GM12878 (cell line): ENCODE measurements at regions not wholly inside any gene's neighbourhood (a gene's known extent, or its start where the extent isn't known, plus 50 kb on each side); places are given as distances from the start of the nearest gene placed in this dataset.

Experiments
- ATAC-seq: fragments of 200-7000 bp; cut with Tn5 transposase; 3 replicates; pipeline ENCODE4 v1.9.1; 2020; ENCODE audit warnings: mild to moderate bottlenecking, moderate library complexity
- BruUV-seq: library from RNA; stranded (reverse); fragments of 400-500 nt; replicated peaks from 2 replicates; lab custom pipeline; 2021; lab: Mats Ljungman, UMichigan
- CTCF ChIA-PET: fragments of 300-600 bp; sonication (Branson Sonifier 250); formaldehyde crosslinking; extraction: SDS; loops from one replicate; lab custom pipeline; 2021; ENCODE audit warnings: inconsistent platforms; lab: Yijun Ruan, JAX
- POLR2A ChIA-PET: fragments of 350-600 bp; formaldehyde crosslinking; extraction: SDS; loops from one replicate; lab custom pipeline; 2021; ENCODE audit warnings: inconsistent platforms; lab: Charles Lee
- RAD21 ChIA-PET: fragments of 300-600 bp; sonication (Branson Sonifier 250); formaldehyde crosslinking; loops from one replicate; lab custom pipeline; 2023; ENCODE audit warnings: antibody characterized with exemption; ENCODE audit not compliant: unreplicated experiment; lab: Charles Lee
- SMC1A ChIA-PET: fragments of 300-600 bp; sonication (Branson Sonifier 250); formaldehyde crosslinking; loops from one replicate; lab custom pipeline; 2023; ENCODE audit not compliant: unreplicated experiment, uncharacterized antibody; lab: Charles Lee
- DNase-seq: peaks from one replicate; pipeline ENCODE4 v3.0.0-alpha.2; 2011; ENCODE audit warnings: low read depth, low spot score
- FAIRE-seq: peaks from 3 replicates; lab custom pipeline; 2011; peaks lifted over from hg19 to GRCh38; lab: Jason Lieb, UNC
- H2AFZ ChIP-seq: 2 replicates; pipeline ENCODE4 v1.6.0; 2011; ENCODE audit warnings: low read depth, low read length, control low read depth; ENCODE audit not compliant: control insufficient read depth
- H3K27ac ChIP-seq: 2 replicates; pipeline ENCODE4 v1.5.1; 2011; ENCODE audit warnings: control low read depth; ENCODE audit not compliant: control insufficient read depth, insufficient read depth
- H3K27me3 ChIP-seq, 2 experiments: replicated peaks in 1 of 2; 2 replicates each; pipeline versions ENCODE4 v1.6.0 to v1.6.1; 2011; ENCODE audit warnings: low read length in 1 of 2; ENCODE audit not compliant: control insufficient read depth in 2 of 2, insufficient read depth in 2 of 2
- H3K36me3 ChIP-seq, 2 experiments: 2 replicates each; pipeline ENCODE4 v1.5.1; 2011; ENCODE audit warnings: low read length in 1 of 2; ENCODE audit not compliant: control insufficient read depth in 2 of 2, insufficient read depth in 2 of 2
- H3K4me1 ChIP-seq: 2 replicates; pipeline ENCODE4 v1.6.1; 2011; ENCODE audit warnings: mild to moderate bottlenecking, low read length, moderate library complexity, mixed read lengths; ENCODE audit not compliant: control insufficient read depth, insufficient read depth
- H3K4me2 ChIP-seq: 2 replicates; pipeline ENCODE4 v1.6.0; 2011; ENCODE audit warnings: control low read depth; ENCODE audit not compliant: control insufficient read depth, insufficient read depth
- H3K4me3 ChIP-seq: fragments of 200-600 bp; sonication (generic); 2 replicates; pipeline ENCODE4 v1.5.1; 2016
- H3K79me2 ChIP-seq: 2 replicates; pipeline ENCODE4 v1.6.0; 2011; ENCODE audit warnings: low read length; ENCODE audit not compliant: control insufficient read depth, insufficient read depth
- H3K9ac ChIP-seq: 2 replicates; pipeline ENCODE4 v1.8.0; 2011; ENCODE audit warnings: low read length, control low read depth, mixed read lengths; ENCODE audit not compliant: control insufficient read depth, insufficient read depth
- H3K9me3 ChIP-seq: replicated peaks from 3 replicates; pipeline ENCODE4 v1.5.1; 2011; ENCODE audit warnings: mild to moderate bottlenecking, low read length; ENCODE audit not compliant: control insufficient read depth, insufficient read depth
- H4K20me1 ChIP-seq: 2 replicates; pipeline ENCODE4 v1.6.0; 2011; ENCODE audit not compliant: control insufficient read depth, insufficient read depth
- BHLHE40 ChIP-seq, 2 experiments: fragments of 450-650 bp in 1 of 2; IDR thresholded peaks; 2 replicates each; pipeline ENCODE4 v1.6.1; 2011 to 2017; ENCODE audit warnings: low read depth in 2 of 2, borderline replicate concordance in 1 of 2, improper control_type of control experiment in 1 of 2, low read length in 1 of 2, mild to moderate bottlenecking in 1 of 2
- CEBPB ChIP-seq, 2 experiments: fragments of 150-350 bp in 1 of 2; IDR thresholded peaks; 2 replicates each; pipeline ENCODE4 v1.6.1; 2012 to 2014; ENCODE audit warnings: low read depth in 2 of 2, low read length in 2 of 2, borderline replicate concordance in 1 of 2, inconsistent platforms in 1 of 2
- ETV6 ChIP-seq, 2 experiments: fragments of 450-650 bp in 1 of 2; IDR thresholded peaks in 1 of 2; conservative IDR thresholded peaks in 1 of 2; 2 replicates each; pipeline ENCODE4 v1.6.1; 2014; ENCODE audit warnings: antibody characterized with exemption in 1 of 2, borderline replicate concordance in 1 of 2, low read depth in 1 of 2, mild to moderate bottlenecking in 1 of 2, moderate library complexity in 1 of 2
- FOXK2 ChIP-seq: fragments of 450-650 bp; IDR thresholded peaks from 2 replicates; pipeline ENCODE4 v1.6.1; 2017; ENCODE audit warnings: mild to moderate bottlenecking, moderate library complexity
- GATAD2B ChIP-seq: fragments of 450-650 bp; conservative IDR thresholded peaks from 2 replicates; pipeline ENCODE4 v1.6.1; 2017; ENCODE audit warnings: low read depth, mild to moderate bottlenecking, moderate library complexity
- POLR2AphosphoS2 ChIP-seq: IDR thresholded peaks from 2 replicates; pipeline ENCODE4 v1.6.1; 2011; ENCODE audit warnings: low read depth, mild to moderate bottlenecking, low read length, improper control_type of control experiment, moderate library complexity
- RAD21 ChIP-seq: IDR thresholded peaks from 2 replicates; pipeline ENCODE4 v1.6.1; 2011; ENCODE audit warnings: mild to moderate bottlenecking, low read depth, low read length, moderate library complexity; ENCODE audit not compliant: insufficient read depth
- TCF12 ChIP-seq: IDR thresholded peaks from 2 replicates; pipeline ENCODE4 v1.6.1; 2011; ENCODE audit warnings: low read depth, mild to moderate bottlenecking, low read length
- YY1 ChIP-seq: IDR thresholded peaks from 2 replicates; pipeline ENCODE4 v1.6.1; 2011; ENCODE audit warnings: low read depth, mild to moderate bottlenecking, low read length
- ZNF207 ChIP-seq: fragments of 450-650 bp; IDR thresholded peaks from 2 replicates; pipeline ENCODE4 v1.6.1; 2014; ENCODE audit warnings: antibody characterized with exemption, mild to moderate bottlenecking, borderline replicate concordance
- WGBS: methylation state at CpG from one replicate; pipeline ENCODE4 v1.1.6; 2016; ENCODE audit warnings: low lambda C conversion rate; ENCODE audit not compliant: insufficient replicate concordance, insufficient coverage; ENCODE audit errors: missing lambda C conversion rate; 5-methylcytosine and 5-hydroxymethylcytosine counted together
- in situ Hi-C: fragments of 300-500 bp; cut with MboI; formaldehyde crosslinking; loops from 9 replicates; pipeline ENCODE4 v1.14.3; 2018; ENCODE audit warnings: mixed read lengths
- intact Hi-C: fragments of 100-400 bp; cut with micrococcal nuclease; formaldehyde crosslinking; loops from one replicate; pipeline ENCODE4 v1.14.2; 2022; ENCODE audit not compliant: unreplicated experiment
- TF ChIP-seq, protein P1 (sequence below): IDR thresholded peaks from 2 replicates; pipeline ENCODE4 v1.6.1; 2011; ENCODE audit warnings: low read depth, mild to moderate bottlenecking, low read length, moderate library complexity, borderline replicate concordance; ENCODE audit errors: extremely low read depth
- TF ChIP-seq, protein P2 (sequence below): IDR thresholded peaks from 2 replicates; pipeline ENCODE4 v1.6.1; 2011; ENCODE audit warnings: mild to moderate bottlenecking, low read depth, low read length, moderate library complexity; ENCODE audit not compliant: insufficient replicate concordance
- TF ChIP-seq, protein P3 (sequence below): fragments of 450-650 bp; IDR thresholded peaks from 2 replicates; pipeline ENCODE4 v1.6.1; 2017; ENCODE audit warnings: borderline replicate concordance
- TF ChIP-seq, protein P4 (sequence below): fragments of 450-650 bp; formaldehyde crosslinking; IDR thresholded peaks from 2 replicates; pipeline ENCODE4 v1.4.0; 2020; ENCODE audit warnings: mild to moderate bottlenecking, moderate library complexity

DNA sequence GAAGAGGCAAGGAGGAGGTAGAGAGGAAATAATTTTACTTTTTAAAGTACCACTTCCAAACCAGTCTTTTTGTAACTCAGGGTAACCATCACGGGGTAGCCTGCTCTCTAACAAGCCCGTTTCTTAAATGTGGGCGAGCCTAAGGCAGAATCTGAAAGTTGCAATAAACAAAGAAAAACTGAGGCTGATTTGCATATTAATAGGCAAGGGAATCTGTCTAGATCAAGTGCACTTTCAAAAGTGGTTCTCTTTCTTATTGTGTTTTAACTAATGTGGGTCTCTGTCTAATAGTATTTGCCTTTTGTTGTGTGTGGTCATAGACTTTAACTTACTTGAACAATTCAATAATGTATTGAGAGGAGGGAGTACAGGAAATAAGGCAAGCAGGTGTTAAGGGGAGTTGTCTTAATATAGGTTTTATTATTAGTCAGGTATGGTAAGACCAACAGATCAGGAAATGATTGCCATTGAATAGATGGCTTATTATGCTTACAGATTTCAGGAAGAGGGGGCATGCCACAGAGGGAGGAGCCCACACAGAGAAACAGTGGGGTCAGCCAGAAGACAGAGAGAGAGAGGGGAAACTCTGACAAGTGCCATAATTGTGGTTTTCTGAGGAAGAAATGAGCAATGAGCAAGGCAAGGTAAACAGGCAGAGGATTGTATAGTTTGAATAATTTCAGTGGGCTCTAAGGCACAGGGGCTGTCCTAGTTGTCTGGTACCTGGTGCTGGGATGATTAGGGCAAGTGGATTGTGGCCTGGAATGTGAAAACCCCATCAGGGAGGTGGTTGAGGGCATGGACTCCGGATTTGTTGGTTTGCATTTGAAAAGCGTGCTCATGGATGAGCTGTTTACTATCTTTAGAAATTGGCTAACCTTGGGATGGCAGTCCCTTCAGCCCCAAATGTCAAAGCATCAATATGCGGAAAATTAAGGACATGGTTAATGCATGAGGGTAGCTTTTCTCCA is 237.2 kb downstream of the TOX3 start (continued):
- TF ChIP-seq, protein P1, sequence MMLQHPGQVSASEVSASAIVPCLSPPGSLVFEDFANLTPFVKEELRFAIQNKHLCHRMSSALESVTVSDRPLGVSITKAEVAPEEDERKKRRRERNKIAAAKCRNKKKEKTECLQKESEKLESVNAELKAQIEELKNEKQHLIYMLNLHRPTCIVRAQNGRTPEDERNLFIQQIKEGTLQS: no peak
- no peak for TF ChIP-seq POLR2AphosphoS2

DNA sequence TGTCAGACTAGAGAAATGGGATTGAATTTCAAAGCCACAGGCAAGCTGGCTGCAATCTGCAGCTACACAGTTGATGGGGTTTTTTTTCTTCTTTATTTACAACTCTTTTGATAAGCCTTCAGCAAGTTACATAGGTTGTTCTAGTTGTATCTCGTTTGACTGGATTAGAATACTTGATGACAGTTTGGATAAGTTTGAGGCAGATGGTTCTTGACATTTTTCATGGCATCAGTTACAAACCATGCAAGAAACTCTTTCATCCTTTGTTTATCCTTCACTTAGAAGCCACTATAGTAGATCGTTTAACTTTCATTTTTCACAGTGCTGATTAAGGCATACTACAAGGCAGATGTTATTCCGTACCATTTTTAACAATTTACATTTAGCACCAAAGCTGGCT is 238.9 kb downstream of the TOX3 start:
- 27% methylated on average over 3 of the region's 3 CpGs for WGBS
- BruUV-seq: no TSS peak
- in situ Hi-C loops: no loop called here
- ChIA-PET CTCF (no interaction called here), RAD21 (no interaction called here), SMC1A (no interaction called here), POLR2A (no interaction called here)
- Histone ChIP-seq H3K9ac (no peak overlapping the region), H4K20me1 (no peaks in the 10 kb centered on the region), H3K4me2 (no peak overlapping the region), H3K36me3 (no peaks in the 10 kb centered on the region), H3K9me3 (no peaks in the 10 kb centered on the region), H3K27ac (no peak overlapping the region), H3K27me3 (no peaks in the 10 kb centered on the region), H3K4me1 (no peaks in the 10 kb centered on the region), H3K79me2 (no peaks in the 10 kb centered on the region), H3K4me3 (no peak overlapping the region), H2AFZ (no peak overlapping the region)
- ATAC-seq (no peak), DNase-seq (no peak), FAIRE-seq (no peak)
- intact Hi-C loops: no loop called here
- TF ChIP-seq, protein P2, sequence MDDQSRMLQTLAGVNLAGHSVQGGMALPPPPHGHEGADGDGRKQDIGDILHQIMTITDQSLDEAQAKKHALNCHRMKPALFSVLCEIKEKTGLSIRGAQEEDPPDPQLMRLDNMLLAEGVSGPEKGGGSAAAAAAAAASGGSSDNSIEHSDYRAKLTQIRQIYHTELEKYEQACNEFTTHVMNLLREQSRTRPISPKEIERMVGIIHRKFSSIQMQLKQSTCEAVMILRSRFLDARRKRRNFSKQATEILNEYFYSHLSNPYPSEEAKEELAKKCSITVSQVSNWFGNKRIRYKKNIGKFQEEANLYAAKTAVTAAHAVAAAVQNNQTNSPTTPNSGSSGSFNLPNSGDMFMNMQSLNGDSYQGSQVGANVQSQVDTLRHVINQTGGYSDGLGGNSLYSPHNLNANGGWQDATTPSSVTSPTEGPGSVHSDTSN: no peak
- TF ChIP-seq RAD21 (no peak), YY1 (no peak), TCF12 (no peak), BHLHE40 (IDR thresholded peaks at IDR 0.05; ENCODE audit: borderline replicate concordance in 1 of 2, low read depth in 2 of 2, low read length in 1 of 2) (no peak), GATAD2B (no peak), FOXK2 (no peak), ZNF207 (no peak), ETV6 (conservative IDR thresholded peaks at IDR 0.05 in 1 of 2, IDR thresholded peaks at IDR 0.05 in 1 of 2; ENCODE audit: borderline replicate concordance in 1 of 2, low read depth in 1 of 2) (no peak), CEBPB (IDR thresholded peaks at IDR 0.05; ENCODE audit: borderline replicate concordance in 1 of 2, low read depth in 2 of 2, low read length in 2 of 2) (no peak)
- TF ChIP-seq, protein P3, sequence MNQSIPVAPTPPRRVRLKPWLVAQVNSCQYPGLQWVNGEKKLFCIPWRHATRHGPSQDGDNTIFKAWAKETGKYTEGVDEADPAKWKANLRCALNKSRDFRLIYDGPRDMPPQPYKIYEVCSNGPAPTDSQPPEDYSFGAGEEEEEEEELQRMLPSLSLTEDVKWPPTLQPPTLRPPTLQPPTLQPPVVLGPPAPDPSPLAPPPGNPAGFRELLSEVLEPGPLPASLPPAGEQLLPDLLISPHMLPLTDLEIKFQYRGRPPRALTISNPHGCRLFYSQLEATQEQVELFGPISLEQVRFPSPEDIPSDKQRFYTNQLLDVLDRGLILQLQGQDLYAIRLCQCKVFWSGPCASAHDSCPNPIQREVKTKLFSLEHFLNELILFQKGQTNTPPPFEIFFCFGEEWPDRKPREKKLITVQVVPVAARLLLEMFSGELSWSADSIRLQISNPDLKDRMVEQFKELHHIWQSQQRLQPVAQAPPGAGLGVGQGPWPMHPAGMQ: no peak
- TF ChIP-seq, protein P4, sequence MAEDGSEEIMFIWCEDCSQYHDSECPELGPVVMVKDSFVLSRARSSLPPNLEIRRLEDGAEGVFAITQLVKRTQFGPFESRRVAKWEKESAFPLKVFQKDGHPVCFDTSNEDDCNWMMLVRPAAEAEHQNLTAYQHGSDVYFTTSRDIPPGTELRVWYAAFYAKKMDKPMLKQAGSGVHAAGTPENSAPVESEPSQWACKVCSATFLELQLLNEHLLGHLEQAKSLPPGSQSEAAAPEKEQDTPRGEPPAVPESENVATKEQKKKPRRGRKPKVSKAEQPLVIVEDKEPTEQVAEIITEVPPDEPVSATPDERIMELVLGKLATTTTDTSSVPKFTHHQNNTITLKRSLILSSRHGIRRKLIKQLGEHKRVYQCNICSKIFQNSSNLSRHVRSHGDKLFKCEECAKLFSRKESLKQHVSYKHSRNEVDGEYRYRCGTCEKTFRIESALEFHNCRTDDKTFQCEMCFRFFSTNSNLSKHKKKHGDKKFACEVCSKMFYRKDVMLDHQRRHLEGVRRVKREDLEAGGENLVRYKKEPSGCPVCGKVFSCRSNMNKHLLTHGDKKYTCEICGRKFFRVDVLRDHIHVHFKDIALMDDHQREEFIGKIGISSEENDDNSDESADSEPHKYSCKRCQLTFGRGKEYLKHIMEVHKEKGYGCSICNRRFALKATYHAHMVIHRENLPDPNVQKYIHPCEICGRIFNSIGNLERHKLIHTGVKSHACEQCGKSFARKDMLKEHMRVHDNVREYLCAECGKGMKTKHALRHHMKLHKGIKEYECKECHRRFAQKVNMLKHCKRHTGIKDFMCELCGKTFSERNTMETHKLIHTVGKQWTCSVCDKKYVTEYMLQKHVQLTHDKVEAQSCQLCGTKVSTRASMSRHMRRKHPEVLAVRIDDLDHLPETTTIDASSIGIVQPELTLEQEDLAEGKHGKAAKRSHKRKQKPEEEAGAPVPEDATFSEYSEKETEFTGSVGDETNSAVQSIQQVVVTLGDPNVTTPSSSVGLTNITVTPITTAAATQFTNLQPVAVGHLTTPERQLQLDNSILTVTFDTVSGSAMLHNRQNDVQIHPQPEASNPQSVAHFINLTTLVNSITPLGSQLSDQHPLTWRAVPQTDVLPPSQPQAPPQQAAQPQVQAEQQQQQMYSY (CRISPR knock-in tag): no peak
